Omental fat pad (tissue), 3 donors: ENCODE measurements at regions not wholly inside any gene's neighbourhood (a gene's known extent, or its start where the extent isn't known, plus 50 kb on each side); places are given as distances from the start of the nearest gene placed in this dataset.

Source experiments
- ATAC-seq: fragments of 150-250 bp; one replicate; pipeline ENCODE4 v1.9.1; 2016; ENCODE audit warnings: mild to moderate bottlenecking, moderate library complexity; ENCODE audit not compliant: low FRiP score
- DNase-seq: peaks from one replicate; pipeline ENCODE4 v3.0.0-alpha.2; 2019; ENCODE audit warnings: low spot score
- CTCF ChIP-seq, 3 donors: fragments of 450-650 bp; IDR thresholded peaks; one replicate each; pipeline ENCODE4 v1.5.1; 2016 to 2017; ENCODE audit warnings: antibody characterized with exemption in 3 of 3, mild to moderate bottlenecking in 3 of 3, moderate library complexity in 2 of 3

DNA sequence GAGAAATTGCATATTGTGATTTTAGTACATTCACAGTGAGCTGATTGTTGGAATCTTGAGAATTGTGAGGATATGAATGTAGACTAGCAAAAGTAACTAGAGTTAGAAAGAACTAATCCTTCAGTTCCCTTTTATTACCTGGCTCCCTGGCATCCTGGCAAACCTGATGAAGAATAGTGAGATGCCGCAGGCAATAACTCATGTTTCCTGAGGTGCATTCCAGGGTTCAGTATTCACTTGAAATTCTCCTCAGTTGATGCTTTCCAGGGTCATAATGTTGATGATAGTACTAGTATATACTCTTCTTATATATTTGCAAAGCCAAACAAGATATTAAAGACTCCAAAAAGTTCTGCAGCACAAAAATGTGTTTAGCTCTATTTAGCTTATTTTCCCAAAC, 432.1 kb upstream of the CELF4 start:
- ATAC-seq (no peak), DNase-seq (no peak)
- TF ChIP-seq CTCF (IDR thresholded peaks at IDR 0.05), result no peak

DNA sequence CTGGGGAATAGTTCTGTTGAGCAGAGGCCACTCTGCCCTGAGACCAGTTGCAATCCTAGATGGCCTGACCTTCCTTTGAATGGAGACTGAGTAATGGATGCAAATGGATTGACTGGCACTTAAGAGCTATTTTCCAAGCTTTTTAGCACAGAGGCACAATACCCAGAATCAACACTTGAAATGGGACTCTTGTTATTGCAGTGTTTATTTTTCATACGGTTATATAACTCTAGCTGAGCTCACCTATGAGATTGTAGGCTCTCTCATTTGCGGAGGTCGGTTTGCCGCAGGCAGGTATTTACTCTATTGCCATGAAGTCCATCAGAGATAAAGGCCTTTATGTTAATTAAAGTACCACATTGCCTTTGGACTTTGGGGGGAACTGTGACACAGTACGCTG, 422.3 kb upstream of the CELF4 start:
- TF ChIP-seq CTCF (IDR thresholded peaks at IDR 0.05), result no peak
- ATAC-seq (no peak), DNase-seq (no peak)

GRCh38 chr18:37986665-37987064, 421.1 kb upstream of the CELF4 start:
- no peak for TF ChIP-seq CTCF (IDR thresholded peaks at IDR 0.05)
- no peak for ATAC-seq

GRCh38 chr18:37985126-37985525, 419.5 kb upstream of the CELF4 start:
- no peak for ATAC-seq
- TF ChIP-seq CTCF (IDR thresholded peaks at IDR 0.05), result no peak

More at GRCh38 chr18:37986665-37987064, 421.1 kb upstream of the CELF4 start:
- DNase-seq, result no peak

GRCh38 chr18:37980556-37980955, 415.0 kb upstream of the CELF4 start:
- no peak for DNase-seq
- no peak for TF ChIP-seq CTCF (IDR thresholded peaks at IDR 0.05)
- no peak for ATAC-seq

More at GRCh38 chr18:37985126-37985525, 419.5 kb upstream of the CELF4 start:
- no peak for DNase-seq

GRCh38 chr18:37975446-37975845, 409.8 kb upstream of the CELF4 start:
- TF ChIP-seq CTCF (IDR thresholded peaks at IDR 0.05), result no peak
- ATAC-seq (no peak), DNase-seq (no peak)

DNA sequence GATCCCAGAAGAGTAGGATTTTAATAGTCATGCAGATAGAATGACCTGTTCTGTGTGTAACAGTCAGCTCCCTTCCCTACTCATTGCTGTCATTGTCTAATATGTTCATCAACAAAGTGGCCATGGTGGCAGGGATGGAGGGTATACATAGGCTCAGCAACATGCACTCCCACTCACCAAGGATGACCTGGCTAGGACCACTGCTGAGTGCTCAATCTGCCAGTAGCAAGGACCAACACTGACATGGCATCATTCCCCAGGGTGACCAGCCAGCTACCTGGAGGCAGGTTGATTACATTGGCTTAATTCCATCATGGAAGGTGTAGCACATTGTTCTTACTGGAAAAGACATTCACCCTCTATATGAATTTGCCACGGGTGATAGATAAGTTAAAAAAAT, 401.7 kb upstream of the CELF4 start:
- no peak for TF ChIP-seq CTCF (IDR thresholded peaks at IDR 0.05)
- ATAC-seq, result no peak
- no peak for DNase-seq
